GM12891 (cell line): ENCODE measurements at regions not wholly inside any gene's neighbourhood (a gene's known extent, or its start where the extent isn't known, plus 50 kb on each side); places are given as distances from the start of the nearest gene placed in this dataset.

Experiments
- PAX5 ChIP-seq: IDR thresholded peaks from 2 replicates; pipeline ENCODE4 v1.6.1; 2011; ENCODE audit warnings: low read length, moderate library complexity, mild to moderate bottlenecking; ENCODE audit not compliant: insufficient read depth, severe bottlenecking
- POLR2A ChIP-seq: IDR thresholded peaks from 2 replicates; pipeline ENCODE4 v1.6.1; 2011; ENCODE audit warnings: low read depth, low read length, control low read depth
- POLR2AphosphoS5 ChIP-seq: IDR thresholded peaks from 2 replicates; pipeline ENCODE4 v1.6.1; 2011; ENCODE audit warnings: low read depth, low read length, control low read depth
- POU2F2 ChIP-seq: IDR thresholded peaks from 2 replicates; pipeline ENCODE4 v1.6.1; 2011; ENCODE audit warnings: low read depth, mild to moderate bottlenecking, control low read depth, low read length, moderate library complexity
- SPI1 ChIP-seq: IDR thresholded peaks from 2 replicates; pipeline ENCODE4 v1.6.1; 2011; ENCODE audit warnings: low read depth, low read length, control low read depth
- TAF1 ChIP-seq: IDR thresholded peaks from 2 replicates; pipeline ENCODE4 v1.6.1; 2011; ENCODE audit warnings: low read depth, low read length, control low read depth

DNA sequence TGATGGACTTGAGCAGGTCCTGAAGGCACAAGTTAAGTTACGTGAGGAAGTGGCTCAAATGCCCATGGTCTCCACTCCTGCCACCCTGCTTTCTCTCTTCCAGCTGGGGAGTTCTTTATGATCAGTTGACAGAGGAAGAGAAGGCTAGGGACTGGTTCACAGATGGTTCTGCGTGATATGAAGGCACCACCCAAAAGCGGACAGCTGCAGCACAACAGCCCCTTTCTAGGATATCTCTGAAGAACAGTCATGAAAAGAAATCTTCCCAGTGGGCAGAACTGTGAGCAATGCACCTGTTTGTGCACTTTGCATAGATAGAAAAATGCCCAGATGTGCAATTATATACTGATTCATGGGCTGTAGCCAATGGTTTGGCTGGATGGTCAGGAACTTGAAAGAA is 162.4 kb upstream of the FSCB start:
- TF ChIP-seq POLR2A, result no peak
- TF ChIP-seq POLR2AphosphoS5, result no peak
- TF ChIP-seq TAF1, result no peak
- TF ChIP-seq PAX5, result no peak
- TF ChIP-seq SPI1, result no peak
- TF ChIP-seq POU2F2, result no peak
